GM18505 (cell line): ENCODE measurements at regions not wholly inside any gene's neighbourhood (a gene's known extent, or its start where the extent isn't known, plus 50 kb on each side); places are given as distances from the start of the nearest gene placed in this dataset.

ENCODE experiments used
- ATAC-seq: cut with Tn5 transposase; IDR thresholded peaks from one replicate; pipeline ENCODE4 v1.9.1; 2021; ENCODE audit not compliant: unreplicated experiment
- POLR2A ChIP-seq: IDR thresholded peaks from 4 replicates; pipeline ENCODE4 v1.6.1; 2011; ENCODE audit warnings: borderline replicate concordance; ENCODE audit not compliant: insufficient read depth, insufficient read length; ENCODE audit errors: extremely low read depth

GRCh38 chr12:98221243-98221808, 294.1 kb upstream of the TMPO start:
- no peak for TF ChIP-seq POLR2A

GRCh38 chr12:98222135-98222534, 293.3 kb upstream of the TMPO start:
- no peak for TF ChIP-seq POLR2A
- no peak for ATAC-seq

More at GRCh38 chr12:98221243-98221808, 294.1 kb upstream of the TMPO start:
- ATAC-seq: no peak

GRCh38 chr12:98224584-98225221, 290.7 kb upstream of the TMPO start:
- peak; percentile 62 for ATAC-seq

GRCh38 chr12:98227162-98227561, 288.2 kb upstream of the TMPO start:
- no peak for ATAC-seq
- TF ChIP-seq POLR2A: no peak

More at GRCh38 chr12:98224584-98225221, 290.7 kb upstream of the TMPO start:
- TF ChIP-seq POLR2A: no peak

- TF ChIP-seq POLR2A: no peak
- ATAC-seq: peak; percentile 50
These were observed 286.5 kb upstream of the TMPO start for GRCh38 chr12:98228683-98229539.

- no peak for TF ChIP-seq POLR2A
- no peak for ATAC-seq
These were observed 285.9 kb upstream of the TMPO start for GRCh38 chr12:98229540-98229924.

GRCh38 chr12:98232753-98233390, 282.5 kb upstream of the TMPO start:
- ATAC-seq: no peak

GRCh38 chr12:98235301-98235700, 280.1 kb upstream of the TMPO start:
- no peak for TF ChIP-seq POLR2A
- ATAC-seq: no peak

More at GRCh38 chr12:98232753-98233390, 282.5 kb upstream of the TMPO start:
- TF ChIP-seq POLR2A: no peak

GRCh38 chr12:98238515-98239130, 276.8 kb upstream of the TMPO start:
- ATAC-seq: no peak
- TF ChIP-seq POLR2A: no peak

GRCh38 chr12:98243190-98243589, 272.2 kb upstream of the TMPO start:
- no peak for ATAC-seq
- no peak for TF ChIP-seq POLR2A

- TF ChIP-seq POLR2A: no peak
- ATAC-seq: no peak
These were observed 271.3 kb upstream of the TMPO start for GRCh38 chr12:98244136-98244535.

- TF ChIP-seq POLR2A: no peak
- no peak for ATAC-seq
These were observed 262.0 kb upstream of the TMPO start for GRCh38 chr12:98253207-98254037.
